Cardiac fibroblast (primary cell): ENCODE measurements at regions not wholly inside any gene's neighbourhood (a gene's known extent, or its start where the extent isn't known, plus 50 kb on each side); places are given as distances from the start of the nearest gene placed in this dataset.

Experiments
- DNase-seq, 2 donors: peaks; one replicate each; pipeline versions ENCODE4 v3.0.0 to v3.0.0-alpha.2; 2010; ENCODE audit warnings: low read depth in 2 of 2
- H3K4me3 ChIP-seq, 2 donors: replicated peaks in 1 of 2; 1 replicate in 1 of 2; 2 replicates in 1 of 2; pipeline ENCODE4 v1.5.1; 2011; ENCODE audit warnings: low read depth in 2 of 2, low read length in 2 of 2, mild to moderate bottlenecking in 2 of 2, moderate library complexity in 1 of 2
- TF ChIP-seq, protein P1 (sequence below): IDR thresholded peaks from one replicate; pipeline ENCODE4 v1.5.1; 2011; ENCODE audit warnings: low read depth, mild to moderate bottlenecking, low read length, inconsistent platforms

DNA sequence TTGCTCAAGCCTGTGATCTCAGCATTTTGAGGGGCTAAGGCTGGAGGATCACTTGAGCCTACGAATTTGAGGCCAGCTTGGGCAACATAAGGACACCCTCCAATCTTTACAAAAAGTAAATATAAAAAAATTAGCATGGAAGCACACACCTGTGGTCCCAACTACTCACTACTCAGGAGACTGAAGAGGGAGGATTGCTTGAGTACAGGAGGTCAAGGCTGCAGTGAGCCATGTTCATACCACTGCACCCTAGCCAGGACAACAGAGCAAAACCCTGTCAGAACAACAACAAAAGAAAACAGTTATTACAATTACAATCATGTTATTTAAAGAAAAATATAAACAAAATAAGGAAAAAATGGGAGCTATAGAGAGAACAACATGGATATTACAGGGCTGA lies 82.5 kb upstream of the TNFAIP3 start:
- no peak for DNase-seq
- TF ChIP-seq, protein P1, sequence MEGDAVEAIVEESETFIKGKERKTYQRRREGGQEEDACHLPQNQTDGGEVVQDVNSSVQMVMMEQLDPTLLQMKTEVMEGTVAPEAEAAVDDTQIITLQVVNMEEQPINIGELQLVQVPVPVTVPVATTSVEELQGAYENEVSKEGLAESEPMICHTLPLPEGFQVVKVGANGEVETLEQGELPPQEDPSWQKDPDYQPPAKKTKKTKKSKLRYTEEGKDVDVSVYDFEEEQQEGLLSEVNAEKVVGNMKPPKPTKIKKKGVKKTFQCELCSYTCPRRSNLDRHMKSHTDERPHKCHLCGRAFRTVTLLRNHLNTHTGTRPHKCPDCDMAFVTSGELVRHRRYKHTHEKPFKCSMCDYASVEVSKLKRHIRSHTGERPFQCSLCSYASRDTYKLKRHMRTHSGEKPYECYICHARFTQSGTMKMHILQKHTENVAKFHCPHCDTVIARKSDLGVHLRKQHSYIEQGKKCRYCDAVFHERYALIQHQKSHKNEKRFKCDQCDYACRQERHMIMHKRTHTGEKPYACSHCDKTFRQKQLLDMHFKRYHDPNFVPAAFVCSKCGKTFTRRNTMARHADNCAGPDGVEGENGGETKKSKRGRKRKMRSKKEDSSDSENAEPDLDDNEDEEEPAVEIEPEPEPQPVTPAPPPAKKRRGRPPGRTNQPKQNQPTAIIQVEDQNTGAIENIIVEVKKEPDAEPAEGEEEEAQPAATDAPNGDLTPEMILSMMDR = no peak
- no peak overlapping the region for H3K4me3 ChIP-seq

DNA sequence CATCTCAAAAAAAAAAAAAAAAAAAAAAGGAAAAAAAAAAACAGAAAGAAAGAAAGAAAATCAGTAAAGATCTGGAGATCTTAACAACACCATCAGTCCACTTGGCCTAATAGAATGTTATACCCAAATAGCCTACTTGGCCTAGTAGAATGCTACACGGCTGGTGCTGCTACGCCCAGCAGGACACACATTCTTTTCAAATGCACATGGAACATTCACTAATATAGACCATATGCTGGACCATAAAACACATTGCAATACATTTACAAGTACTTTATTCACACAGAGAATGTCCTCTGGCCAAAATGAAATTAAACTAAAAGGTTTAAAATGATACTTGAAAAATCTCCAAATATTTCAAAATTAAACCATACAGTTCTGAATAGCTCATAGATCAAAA lies 80.0 kb upstream of the TNFAIP3 start:
- H3K4me3 ChIP-seq = no peak overlapping the region
- DNase-seq = no peak
- TF ChIP-seq, protein P1 = no peak

DNA sequence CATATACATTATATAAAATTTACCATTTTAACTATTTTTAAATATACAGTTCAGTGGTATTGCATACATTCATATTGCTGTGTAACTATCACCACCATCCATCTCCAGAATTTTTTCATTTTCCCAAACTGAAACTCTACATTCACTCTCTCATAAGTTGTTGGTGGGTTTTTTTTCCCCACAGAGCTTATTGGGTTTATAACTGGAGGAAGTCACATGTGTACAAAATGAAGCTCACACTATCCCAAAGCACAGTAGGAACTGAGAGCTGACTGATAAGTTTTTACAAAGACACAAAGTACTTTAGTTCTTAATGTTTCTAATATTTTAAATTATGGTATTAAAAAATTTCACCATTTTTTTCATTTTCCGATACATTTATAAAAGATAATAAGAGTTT lies 78.8 kb upstream of the TNFAIP3 start:
- H3K4me3 ChIP-seq = no peak overlapping the region
- TF ChIP-seq, protein P1 = no peak
- no peak for DNase-seq

DNA sequence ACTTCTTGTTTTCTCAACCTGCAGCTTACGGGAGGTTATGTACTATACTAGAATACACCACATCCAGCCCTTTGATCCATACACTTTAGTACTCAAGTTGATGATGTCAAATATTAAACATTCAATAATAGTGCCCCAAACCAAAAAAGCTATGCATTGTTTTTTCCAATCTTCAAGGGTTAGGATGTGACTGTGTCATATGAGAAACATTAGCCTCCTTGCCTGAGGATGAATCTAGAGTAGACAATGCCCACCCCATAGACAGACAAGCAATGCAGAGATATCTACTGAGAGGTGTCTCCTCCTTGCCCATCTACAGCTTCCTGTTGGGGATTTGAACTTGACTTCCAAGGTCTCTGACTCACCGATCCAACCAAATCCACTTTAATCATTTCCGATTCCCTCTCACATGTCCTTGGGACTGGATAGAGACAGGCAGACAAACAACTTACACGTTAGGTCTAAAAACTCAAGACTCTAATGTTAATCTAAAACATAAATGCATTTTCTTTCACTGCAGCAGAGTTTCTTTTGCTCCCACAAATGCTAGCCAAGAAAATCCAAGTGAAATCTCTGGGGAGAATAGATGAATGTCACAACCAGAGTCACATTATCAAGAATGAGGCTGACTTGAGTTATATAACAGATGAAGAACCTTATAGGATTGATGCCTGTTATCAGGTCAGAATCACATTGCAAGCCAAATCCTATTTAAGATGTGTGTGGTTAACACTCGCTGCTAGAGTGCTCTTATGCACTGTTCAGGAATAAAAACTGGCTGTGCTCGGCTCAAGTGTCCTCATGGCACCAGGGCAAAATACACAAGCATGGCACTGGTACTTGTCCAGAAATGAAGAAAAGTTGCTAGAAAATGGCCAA lies 75.5 kb upstream of the TNFAIP3 start:
- no peak for DNase-seq
- no peak overlapping the region for H3K4me3 ChIP-seq
- TF ChIP-seq, protein P1 = no peak

DNA sequence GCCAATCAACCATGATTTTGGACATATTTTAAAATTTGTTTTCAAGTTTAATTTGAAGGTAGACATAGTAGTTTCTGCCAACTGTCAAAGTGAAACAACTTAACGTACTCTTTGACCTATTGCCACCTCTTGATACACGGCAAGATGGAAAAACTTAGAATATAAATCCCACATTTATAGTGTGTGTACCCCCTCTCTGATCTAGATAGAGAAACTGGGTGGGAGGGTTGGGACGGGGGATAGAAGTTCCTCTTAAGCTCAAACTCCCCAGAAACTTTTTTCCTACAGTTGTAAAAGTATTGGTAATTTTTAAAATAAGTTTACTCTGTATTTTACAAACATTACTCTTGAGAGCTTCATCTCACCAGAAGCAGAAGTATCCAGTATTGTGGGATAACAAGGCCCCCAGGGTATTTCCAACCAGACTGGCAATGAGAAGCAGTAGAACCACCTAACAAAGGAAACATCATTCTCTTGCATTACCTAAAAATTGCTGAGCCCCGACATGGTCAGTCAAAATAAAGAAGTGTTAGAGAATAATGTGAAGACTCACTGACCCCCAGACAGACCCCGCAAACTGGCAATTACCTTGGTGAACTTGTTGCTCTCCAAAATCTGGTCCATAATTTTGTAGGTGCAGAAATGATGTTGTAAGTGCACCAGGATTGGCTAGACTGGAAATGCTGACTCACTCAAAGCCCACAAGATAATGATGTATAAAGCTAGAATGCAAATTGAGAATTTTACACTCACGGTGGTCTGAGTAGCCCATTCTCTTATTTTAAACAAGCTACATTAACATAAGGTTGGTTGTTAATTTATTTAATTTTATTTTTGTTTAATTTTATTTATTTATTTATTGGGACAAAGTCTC lies 74.7 kb upstream of the TNFAIP3 start:
- H3K4me3 ChIP-seq = no peak overlapping the region
- TF ChIP-seq, protein P1 = no peak
- no peak for DNase-seq

DNA sequence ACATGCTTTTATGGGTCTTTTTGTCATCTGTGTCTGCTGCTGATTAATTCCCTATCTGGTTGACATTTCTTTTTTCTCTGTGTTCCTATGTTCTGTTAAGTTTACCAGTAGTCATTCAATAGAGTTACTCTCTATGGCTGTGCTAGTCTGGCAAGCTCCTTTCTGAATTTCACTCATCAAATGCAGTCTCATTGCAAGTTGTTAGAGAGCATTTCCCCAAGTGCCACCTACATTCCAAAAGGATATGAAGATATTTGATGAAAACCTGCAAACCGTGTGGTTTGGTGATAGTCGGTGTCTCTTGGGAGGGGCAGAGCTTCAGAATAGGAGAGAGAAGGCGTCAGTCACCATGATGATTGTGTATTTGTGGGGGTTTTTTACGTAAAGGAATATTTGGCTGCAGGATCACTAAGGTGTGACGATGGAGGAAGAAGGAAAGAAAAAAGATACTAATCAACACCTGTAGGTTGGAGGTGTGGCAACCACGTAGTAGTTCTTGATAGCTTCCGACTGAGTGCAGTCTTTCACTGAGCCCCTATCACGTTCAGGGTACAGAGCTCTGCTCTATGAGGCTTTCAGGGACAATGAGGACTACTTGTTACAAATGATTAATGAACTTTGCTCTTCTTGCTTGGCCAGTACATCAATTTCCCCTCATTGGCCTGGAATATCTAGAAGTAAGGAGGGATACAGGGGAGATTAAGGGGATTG lies 73.1 kb upstream of the TNFAIP3 start:
- TF ChIP-seq, protein P1 = no peak
- no peak overlapping the region for H3K4me3 ChIP-seq
- no peak for DNase-seq
